Activated CD8-positive, alpha-beta memory T cell treated with anti-CD3 and anti-CD28 coated beads, Interleukin-2, amount 50 U/mL, for 4 hours (primary cell): ENCODE measurements at regions not wholly inside any gene's neighbourhood (a gene's known extent, or its start where the extent isn't known, plus 50 kb on each side); places are given as distances from the start of the nearest gene placed in this dataset.
"Not testable (repeated sequence)": the region's sequence is repeated elsewhere in the genome, so short reads cannot be mapped to it uniquely, and the experiment has no call there.

ENCODE experiments used
- DNase-seq: peaks from one replicate; pipeline ENCODE4 v3.0.0-alpha.2; 2020

DNA sequence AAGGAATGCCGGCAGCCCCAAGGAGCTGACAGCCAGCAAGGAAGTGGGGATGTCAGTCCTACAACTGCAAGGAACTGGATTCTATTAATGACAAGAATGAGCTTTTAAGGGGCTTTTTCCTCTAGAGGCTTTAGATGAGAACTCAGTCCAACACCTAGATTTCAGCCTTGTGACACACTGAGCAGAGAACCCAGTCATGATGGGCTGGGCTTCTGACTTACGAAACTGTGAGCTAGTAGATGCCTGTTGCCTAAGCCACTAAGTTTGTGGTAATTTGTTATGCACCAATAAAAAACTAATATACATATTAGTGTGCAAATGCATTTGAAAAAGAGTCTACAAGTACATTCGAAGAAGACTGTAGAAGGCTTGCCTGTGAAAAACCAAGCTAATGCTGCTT is 263.3 kb downstream of the SOX4 start:
- no peak for DNase-seq

- no peak for DNase-seq
Measured at GRCh38 chr6:21858076-21858475, 264.5 kb downstream of the SOX4 start.

- DNase-seq = no peak
Measured at GRCh38 chr6:21859193-21859735, 265.7 kb downstream of the SOX4 start.

GRCh38 chr6:21861942-21862341 is 268.4 kb downstream of the SOX4 start:
- no peak for DNase-seq

DNA sequence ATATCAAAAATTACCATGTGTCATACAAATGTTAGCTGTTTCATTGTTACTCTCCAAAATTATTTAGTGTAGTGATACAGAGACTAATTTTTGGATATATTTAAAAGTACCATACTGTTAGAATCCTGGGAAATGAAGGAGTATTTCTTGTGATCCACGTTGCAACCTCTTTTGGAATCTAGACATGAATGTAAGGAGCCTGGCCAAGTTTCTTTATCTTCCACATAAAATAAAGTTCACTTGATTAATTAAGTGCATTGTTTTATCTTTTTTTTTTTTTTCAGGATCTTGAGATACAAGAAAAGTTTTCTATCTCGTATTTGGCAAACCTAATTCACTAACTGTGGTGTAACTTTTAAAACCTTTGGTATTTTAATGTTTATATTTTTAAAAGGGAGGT is 270.7 kb downstream of the SOX4 start:
- DNase-seq = no peak

DNA sequence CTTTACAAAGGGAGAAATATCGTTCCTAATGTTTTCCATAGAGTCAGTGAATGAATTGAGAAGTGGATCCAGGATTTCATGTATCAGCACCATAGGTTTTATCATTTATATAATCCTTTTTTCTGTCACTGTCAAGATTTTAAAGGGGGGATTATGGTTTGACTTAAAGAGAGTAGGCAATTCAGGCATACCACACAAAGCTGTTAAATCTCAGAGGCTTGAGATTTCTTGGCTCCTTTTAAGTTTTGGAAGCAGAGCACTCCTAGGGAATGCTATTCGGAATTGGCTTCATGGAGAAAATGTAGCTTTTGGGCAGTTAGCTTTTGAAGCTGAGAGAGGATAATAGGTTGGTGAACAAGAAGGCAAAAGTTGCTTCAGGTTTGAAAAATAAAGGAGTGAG is 274.7 kb downstream of the SOX4 start:
- no peak for DNase-seq

DNA sequence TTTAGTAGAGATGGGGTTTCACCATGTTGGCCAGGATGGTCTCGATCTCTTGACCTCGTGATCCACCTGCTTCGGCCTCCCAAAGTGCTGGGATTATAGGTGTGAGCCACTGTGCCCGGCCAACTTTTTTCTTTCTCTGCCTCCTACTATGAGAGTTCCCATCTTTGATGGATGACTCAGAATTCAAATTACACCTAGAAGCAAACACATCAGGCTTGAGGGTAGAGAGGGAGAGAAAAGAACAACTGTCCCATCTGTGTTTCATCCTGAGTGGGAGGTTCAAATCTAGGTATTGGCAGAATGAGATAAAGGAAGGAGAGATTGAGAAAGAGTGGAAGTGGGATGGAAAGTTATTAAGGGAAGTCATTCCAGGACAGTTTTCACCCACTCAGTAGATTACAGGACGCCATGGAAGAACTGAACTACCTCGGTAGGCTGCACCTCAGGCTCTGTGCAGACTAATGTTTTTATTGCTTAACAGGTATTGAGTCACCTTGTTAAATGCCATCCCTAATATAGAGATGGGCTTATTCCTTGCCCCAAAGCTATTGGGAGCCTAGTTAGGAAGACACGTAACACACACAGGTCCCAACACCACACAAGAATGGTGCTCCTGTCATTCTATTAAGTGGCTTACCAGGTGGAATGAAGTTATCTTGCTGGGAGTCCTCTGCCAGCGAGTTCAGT is 275.7 kb downstream of the SOX4 start:
- no peak for DNase-seq

DNA sequence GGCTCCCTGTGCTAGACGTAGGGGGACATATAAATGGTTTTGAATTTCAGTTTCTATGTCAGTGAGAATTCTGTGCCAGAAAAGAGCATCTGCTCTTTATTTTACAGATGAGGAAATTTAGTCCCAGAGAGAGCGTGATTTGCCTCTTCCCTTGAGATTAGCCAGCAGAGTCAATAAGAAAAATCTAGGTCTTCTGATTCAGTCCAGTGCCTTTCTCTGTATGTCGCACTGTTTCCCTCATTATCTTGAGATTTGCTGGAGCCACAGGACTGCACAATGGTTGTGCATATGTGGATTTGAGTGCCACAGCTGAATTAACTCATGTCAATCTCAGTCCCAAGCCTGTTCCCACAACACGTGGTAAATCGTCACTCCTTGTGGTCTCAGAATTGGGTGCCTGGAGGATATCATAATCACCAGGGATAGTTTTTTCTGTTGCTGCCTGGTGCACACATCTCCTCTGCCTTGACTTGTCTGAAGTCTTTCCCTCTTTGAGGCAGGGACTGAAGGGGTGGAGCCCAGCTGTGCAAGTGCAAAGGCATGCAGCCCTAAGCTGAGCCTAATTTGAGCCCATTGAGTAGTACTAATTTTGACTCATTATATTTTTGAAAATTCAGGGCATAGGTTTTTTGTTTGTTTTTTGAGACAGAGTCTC is 276.7 kb downstream of the SOX4 start:
- DNase-seq = no peak

GRCh38 chr6:21871831-21872230 is 278.3 kb downstream of the SOX4 start:
- no peak for DNase-seq

- DNase-seq = no peak
Measured at GRCh38 chr6:21872749-21873148, 279.2 kb downstream of the SOX4 start.

- DNase-seq = no peak
Measured at GRCh38 chr6:21873562-21873961, 280.0 kb downstream of the SOX4 start.

DNA sequence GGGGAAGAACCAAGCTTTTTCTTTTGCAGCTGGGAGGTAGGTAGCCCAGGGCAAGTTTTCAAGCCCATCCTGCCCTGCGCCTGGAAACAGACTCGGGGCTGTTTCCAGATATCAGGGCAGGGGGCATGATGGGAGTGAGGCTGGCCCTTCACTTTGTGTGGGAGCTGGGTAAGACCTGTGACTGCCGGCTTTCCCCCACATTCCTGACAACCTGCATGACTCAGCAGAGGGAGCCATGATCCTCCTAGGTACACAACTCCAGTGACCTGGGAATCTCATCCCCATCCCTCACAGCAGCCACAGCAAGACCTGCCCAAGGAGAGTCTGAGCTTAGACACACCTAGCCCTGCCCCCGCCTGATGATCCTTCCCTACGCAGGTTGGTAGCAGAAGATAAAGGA is 280.8 kb downstream of the SOX4 start:
- no peak for DNase-seq

DNA sequence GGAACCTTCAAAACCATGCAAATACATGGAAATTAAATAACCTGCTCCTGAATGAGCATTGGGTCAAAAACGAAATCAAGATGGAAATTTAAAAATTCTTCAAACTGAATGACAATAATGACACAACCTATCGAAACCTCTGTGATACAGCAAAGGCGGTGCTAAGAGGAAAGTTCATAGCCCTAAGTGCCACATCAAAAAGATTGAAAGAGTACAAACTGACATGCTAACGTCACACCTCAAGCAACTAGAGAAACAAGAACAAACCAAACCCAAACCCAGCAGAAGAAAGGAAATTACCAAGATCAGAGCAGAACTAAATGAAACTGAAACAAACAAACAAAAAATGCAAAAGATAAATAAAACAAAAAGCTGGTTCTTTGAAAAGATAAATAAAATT is 283.5 kb downstream of the SOX4 start:
- DNase-seq = not testable (repeated sequence)

GRCh38 chr6:21880249-21880648 is 286.7 kb downstream of the SOX4 start:
- DNase-seq = not testable (repeated sequence)

DNA sequence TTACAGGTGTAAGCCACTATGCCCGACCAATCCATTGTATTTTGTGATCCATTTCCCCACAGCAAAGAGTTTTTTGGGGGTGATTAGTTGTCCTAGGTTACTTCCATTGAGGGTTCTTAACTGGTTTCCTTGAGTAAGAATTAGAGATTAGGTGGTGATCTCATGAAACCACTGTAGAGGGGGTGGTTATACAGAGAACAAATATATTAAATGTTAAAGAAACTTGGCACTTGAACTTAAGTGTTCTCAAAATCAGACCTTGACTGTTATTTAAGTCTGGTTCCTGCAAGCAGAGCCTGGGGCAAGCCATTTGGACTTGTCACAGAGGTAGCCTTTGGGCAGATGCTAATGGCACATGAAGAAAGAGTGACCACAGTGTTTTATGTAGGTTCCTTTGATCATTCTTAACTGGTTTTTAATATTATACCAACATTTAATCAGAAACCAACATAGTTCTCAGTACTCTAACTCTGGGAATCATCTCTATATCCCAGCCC is 288.5 kb downstream of the SOX4 start:
- no peak for DNase-seq

- no peak for DNase-seq
Measured at GRCh38 chr6:21883595-21884328, 290.2 kb downstream of the SOX4 start.

GRCh38 chr6:21885111-21885510 is 291.6 kb downstream of the SOX4 start:
- no peak for DNase-seq

DNA sequence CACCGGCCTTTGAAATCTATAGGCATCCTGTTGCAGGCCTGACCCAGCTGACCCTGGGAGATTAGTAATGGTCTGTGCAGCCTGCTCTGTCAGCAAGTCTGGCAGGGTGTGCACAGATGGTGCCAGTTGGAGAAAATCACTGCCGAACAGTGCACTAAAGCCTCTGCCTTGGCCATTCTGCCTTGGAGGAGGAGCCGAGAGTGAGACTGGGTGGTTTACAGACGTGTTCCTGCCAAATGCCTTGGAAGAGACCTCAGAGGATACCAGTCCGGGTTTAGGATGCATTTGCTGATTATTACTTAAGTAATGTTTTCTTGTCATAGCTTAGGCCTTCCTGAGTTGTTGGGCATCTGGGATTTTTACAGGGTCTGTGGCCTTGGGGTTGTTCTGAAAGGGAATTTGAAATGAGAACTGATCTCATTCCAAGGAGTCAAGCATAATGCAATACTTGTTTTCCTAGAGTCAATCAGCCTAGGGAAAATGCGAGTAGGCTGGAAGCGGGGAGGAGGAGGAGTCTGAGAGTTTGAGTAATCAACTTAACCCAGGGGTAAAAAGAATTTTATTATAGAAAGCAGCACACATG is 292.1 kb downstream of the SOX4 start:
- DNase-seq = no peak

GRCh38 chr6:21886542-21887151 is 293.1 kb downstream of the SOX4 start:
- no peak for DNase-seq

GRCh38 chr6:21887231-21888185 is 294.0 kb downstream of the SOX4 start:
- DNase-seq = no peak

DNA sequence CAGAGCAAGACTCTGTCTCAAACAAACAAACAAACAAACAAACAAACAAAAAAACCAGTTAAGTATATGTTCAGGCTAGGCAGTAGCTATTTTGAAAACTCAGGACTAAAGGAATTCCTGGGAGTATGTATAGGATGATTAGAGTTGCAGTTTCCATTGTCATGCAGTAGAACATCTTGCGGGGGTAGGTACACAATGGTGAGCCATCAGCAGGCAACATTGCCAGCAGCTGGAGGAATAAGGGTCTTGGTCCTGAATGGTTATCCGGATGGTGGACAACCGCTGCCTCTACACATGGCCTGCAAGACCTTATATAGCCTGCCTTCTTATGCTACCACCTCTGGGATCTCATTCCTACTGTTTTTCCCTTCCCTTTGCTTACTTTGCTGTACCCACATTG is 297.5 kb downstream of the SOX4 start:
- no peak for DNase-seq

DNA sequence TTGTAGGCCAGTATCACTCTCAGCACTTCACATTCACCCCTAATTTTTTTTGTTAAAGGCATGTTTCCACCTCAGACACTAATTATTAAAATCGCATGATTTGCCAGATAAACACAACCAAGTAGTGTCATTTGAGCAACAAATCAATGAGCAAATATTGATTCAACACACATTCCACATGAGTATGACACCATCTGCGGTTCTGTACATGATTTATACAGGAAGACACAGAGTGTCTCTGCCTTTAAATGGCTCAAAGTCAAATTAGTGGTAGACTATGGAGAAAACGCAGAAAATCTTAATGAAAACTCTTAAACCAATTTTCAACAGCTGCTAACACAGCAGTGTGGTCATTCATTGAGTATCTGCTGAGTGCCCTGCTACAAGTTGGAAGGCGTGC is 300.2 kb downstream of the SOX4 start:
- no peak for DNase-seq
